ENCODE measurements at regions not wholly inside any gene's neighbourhood (a gene's known extent, or its start where the extent isn't known, plus 50 kb on each side); places are given as distances from the start of the nearest gene placed in this dataset.

- Histone ChIP-seq H3K4me2 (ENCODE audit: low read depth, low read length, poor library complexity, severe bottlenecking) (no peak overlapping the region), H3F3A (ENCODE audit: low read depth) (no peaks in the 10 kb centered on the region), H3K79me2 (ENCODE audit: insufficient read depth, low read length) (no peaks in the 10 kb centered on the region), H3K27me3 (ENCODE audit: insufficient read depth, low read length, poor library complexity, severe bottlenecking) (no peaks in the 10 kb centered on the region), H4K20me1 (ENCODE audit: insufficient read depth, low read length, poor library complexity, severe bottlenecking) (no peaks in the 10 kb centered on the region), H3K4me3 (ENCODE audit: low read length, poor library complexity, severe bottlenecking) (no peak overlapping the region), H3K9me2 (replicated peaks; ENCODE audit: low read depth, low read length) (no peaks in the 10 kb centered on the region), H3K4me1 (ENCODE audit: insufficient read depth, low read length, poor library complexity, severe bottlenecking) (no peaks in the 10 kb centered on the region), H3K9ac (ENCODE audit: low read depth, low read length, poor library complexity, severe bottlenecking) (no peak overlapping the region), H3K36me3 (ENCODE audit: insufficient read depth, low read length) (no peaks in the 10 kb centered on the region), H3K9me3 (ENCODE audit: insufficient read depth, low read depth, low read length) (no peaks in the 10 kb centered on the region), H2AFZ (ENCODE audit: low read length) (no peak overlapping the region)
- TF ChIP-seq CTCF (conservative IDR thresholded peaks at IDR 0.05; ENCODE audit: low read length) (no peak), EZH2phosphoT487 (IDR thresholded peaks at IDR 0.05; ENCODE audit: borderline replicate concordance) (no peak)
Measured at GRCh38 chr15:94937242-94937641, 705.9 kb downstream of the MCTP2 start.

- Histone ChIP-seq H3K27me3 (ENCODE audit: insufficient read depth, low read length, poor library complexity, severe bottlenecking) (no peaks in the 10 kb centered on the region), H3K79me2 (ENCODE audit: insufficient read depth, low read length) (no peaks in the 10 kb centered on the region), H3F3A (ENCODE audit: low read depth) (no peaks in the 10 kb centered on the region)
Measured at GRCh38 chr15:94943888-94944287, 712.5 kb downstream of the MCTP2 start.

GRCh38 chr15:94951538-94951937 is 720.2 kb downstream of the MCTP2 start:
- no peaks in the 10 kb centered on the region for H3K9me2 ChIP-seq (replicated peaks; ENCODE audit: low read depth, low read length)
- H4K20me1 ChIP-seq (ENCODE audit: insufficient read depth, low read length, poor library complexity, severe bottlenecking), result no peaks in the 10 kb centered on the region
- H3K9me3 ChIP-seq (ENCODE audit: insufficient read depth, low read depth, low read length), result no peaks in the 10 kb centered on the region
- TF ChIP-seq CTCF (conservative IDR thresholded peaks at IDR 0.05; ENCODE audit: low read length), result no peak
- TF ChIP-seq EZH2phosphoT487 (IDR thresholded peaks at IDR 0.05; ENCODE audit: borderline replicate concordance), result no peak
- no peaks in the 10 kb centered on the region for H3K27me3 ChIP-seq (ENCODE audit: insufficient read depth, low read length, poor library complexity, severe bottlenecking)
- H3K4me1 ChIP-seq (ENCODE audit: insufficient read depth, low read length, poor library complexity, severe bottlenecking), result no peaks in the 10 kb centered on the region
- H3K4me3 ChIP-seq (ENCODE audit: low read length, poor library complexity, severe bottlenecking), result no peak overlapping the region
- H3F3A ChIP-seq (ENCODE audit: low read depth), result no peaks in the 10 kb centered on the region
- no peaks in the 10 kb centered on the region for H3K36me3 ChIP-seq (ENCODE audit: insufficient read depth, low read length)
- H3K9ac ChIP-seq (ENCODE audit: low read depth, low read length, poor library complexity, severe bottlenecking), result no peak overlapping the region
- no peaks in the 10 kb centered on the region for H3K79me2 ChIP-seq (ENCODE audit: insufficient read depth, low read length)
- H2AFZ ChIP-seq (ENCODE audit: low read length), result no peak overlapping the region
- H3K4me2 ChIP-seq (ENCODE audit: low read depth, low read length, poor library complexity, severe bottlenecking), result no peak overlapping the region

More at GRCh38 chr15:94943888-94944287, 712.5 kb downstream of the MCTP2 start:
- H3K4me2 ChIP-seq (ENCODE audit: low read depth, low read length, poor library complexity, severe bottlenecking), result no peak overlapping the region
- no peaks in the 10 kb centered on the region for H3K36me3 ChIP-seq (ENCODE audit: insufficient read depth, low read length)
- no peaks in the 10 kb centered on the region for H3K4me1 ChIP-seq (ENCODE audit: insufficient read depth, low read length, poor library complexity, severe bottlenecking)
- no peaks in the 10 kb centered on the region for H3K9me2 ChIP-seq (replicated peaks; ENCODE audit: low read depth, low read length)
- no peaks in the 10 kb centered on the region for H4K20me1 ChIP-seq (ENCODE audit: insufficient read depth, low read length, poor library complexity, severe bottlenecking)
- H3K9ac ChIP-seq (ENCODE audit: low read depth, low read length, poor library complexity, severe bottlenecking), result no peak overlapping the region
- no peaks in the 10 kb centered on the region for H3K9me3 ChIP-seq (ENCODE audit: insufficient read depth, low read depth, low read length)
- TF ChIP-seq EZH2phosphoT487 (IDR thresholded peaks at IDR 0.05; ENCODE audit: borderline replicate concordance) (no peak), CTCF (conservative IDR thresholded peaks at IDR 0.05; ENCODE audit: low read length) (no peak)
- no peak overlapping the region for H2AFZ ChIP-seq (ENCODE audit: low read length)
- H3K4me3 ChIP-seq (ENCODE audit: low read length, poor library complexity, severe bottlenecking), result no peak overlapping the region
